GM23248 (cell line): ENCODE measurements at regions not wholly inside any gene's neighbourhood (a gene's known extent, or its start where the extent isn't known, plus 50 kb on each side); places are given as distances from the start of the nearest gene placed in this dataset.

Experiments used
- EZH2 ChIP-seq: fragments of 200-600 bp; sonication (generic); IDR thresholded peaks from 2 replicates; pipeline ENCODE4 v1.6.1; 2018; ENCODE audit warnings: antibody characterized with exemption, mild to moderate bottlenecking; ENCODE audit not compliant: insufficient read depth, poor library complexity, severe bottlenecking
- EZH2phosphoT487 ChIP-seq: fragments of 200-600 bp; sonication (generic); IDR thresholded peaks from 2 replicates; pipeline ENCODE4 v1.6.1; 2018; ENCODE audit warnings: antibody characterized with exemption, moderate library complexity, mild to moderate bottlenecking, low read depth; ENCODE audit not compliant: insufficient read depth

DNA sequence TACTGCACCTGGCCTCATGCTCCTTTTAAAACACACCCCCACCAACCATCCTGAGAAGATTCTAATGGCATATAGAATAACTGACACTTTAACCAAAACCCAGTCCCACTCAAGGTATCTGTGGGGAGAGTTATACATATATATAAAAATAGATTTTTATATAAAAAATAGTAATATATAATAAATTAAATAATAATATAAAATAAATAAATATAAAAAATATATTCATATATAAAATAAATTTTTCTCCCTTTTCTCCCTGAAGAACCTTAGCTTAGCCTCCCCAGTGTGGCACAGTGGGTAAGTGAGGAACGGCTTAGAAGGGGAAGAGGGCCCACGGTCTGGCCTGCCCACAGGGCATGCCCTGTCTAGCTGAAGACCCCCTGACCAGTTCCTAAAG lies 51.1 kb upstream of the SSBP2 start:
- TF ChIP-seq EZH2phosphoT487 (no peak), EZH2 (no peak)
